Skin epidermis (tissue), 12 donors: ENCODE measurements at regions not wholly inside any gene's neighbourhood (a gene's known extent, or its start where the extent isn't known, plus 50 kb on each side); places are given as distances from the start of the nearest gene placed in this dataset.
"Not testable (repeated sequence)": the region's sequence is repeated elsewhere in the genome, so short reads cannot be mapped to it uniquely, and the experiment has no call there.

Experiments
- H3K27ac ChIP-seq, 21 experiments: fragments of 200-600 bp; sonication (generic) in 11 of 21; one replicate each; pipeline ENCODE4 v1.5.0; 2020; ENCODE audit warnings: mild to moderate bottlenecking in 3 of 21, inconsistent platforms in 2 of 21, moderate library complexity in 2 of 21
- H3K4me3 ChIP-seq, 7 experiments: fragments of 200-600 bp; sonication (generic) in 2 of 7; one replicate each; pipeline ENCODE4 v1.5.0; 2020; ENCODE audit warnings: inconsistent platforms in 2 of 7, mild to moderate bottlenecking in 2 of 7, moderate library complexity in 1 of 7

GRCh38 chr20:29877411-29878280 lies 1379.8 kb upstream of the DEFB115 start:
- peak overlapping the region in 3 of 7 experiments; percentile 11 to 33 (median 12) for H3K4me3 ChIP-seq
- not testable (repeated sequence) for H3K27ac ChIP-seq

GRCh38 chr20:29878281-29878741 lies 1379.2 kb upstream of the DEFB115 start:
- H3K27ac ChIP-seq = no peak overlapping the region
- H3K4me3 ChIP-seq = peak overlapping the region in 3 of 7 experiments; percentile 11 to 33 (median 12)

- no peak overlapping the region for H3K27ac ChIP-seq
- H3K4me3 ChIP-seq = peak overlapping the region in 3 of 7 experiments; percentile 11 to 33 (median 12)
Measured at GRCh38 chr20:29878777-29879442, 1378.6 kb upstream of the DEFB115 start.

GRCh38 chr20:29881107-29881506 lies 1376.4 kb upstream of the DEFB115 start:
- not testable (repeated sequence) for H3K4me3 ChIP-seq

GRCh38 chr20:29883514-29884219 lies 1373.8 kb upstream of the DEFB115 start:
- H3K4me3 ChIP-seq, H3K27ac ChIP-seq: not testable (repeated sequence)

More at GRCh38 chr20:29881107-29881506, 1376.4 kb upstream of the DEFB115 start:
- H3K27ac ChIP-seq = not testable (repeated sequence)

GRCh38 chr20:29884322-29884721 lies 1373.1 kb upstream of the DEFB115 start:
- not testable (repeated sequence) for H3K4me3 ChIP-seq, H3K27ac ChIP-seq

- not testable (repeated sequence) for H3K27ac ChIP-seq, H3K4me3 ChIP-seq
Measured at GRCh38 chr20:29885282-29886185, 1371.9 kb upstream of the DEFB115 start.

GRCh38 chr20:29891555-29891954 lies 1365.9 kb upstream of the DEFB115 start:
- not testable (repeated sequence) for H3K27ac ChIP-seq, H3K4me3 ChIP-seq
